KBM-7 (cell line): ENCODE measurements at regions not wholly inside any gene's neighbourhood (a gene's known extent, or its start where the extent isn't known, plus 50 kb on each side); places are given as distances from the start of the nearest gene placed in this dataset.
"Not testable (repeated sequence)": the region's sequence is repeated elsewhere in the genome, so short reads cannot be mapped to it uniquely, and the experiment has no call there.

ENCODE experiments used
- DNase-seq: peaks from one replicate; pipeline ENCODE4 v3.0.0-alpha.2; 2015
- in situ Hi-C: fragments of 300-500 bp; cut with MboI; formaldehyde crosslinking; loops from 2 replicates; pipeline ENCODE4 v1.14.3; 2020; ENCODE audit warnings: low sequenced_read_pairs, low pct_unique_long_range_greater_than_20kb, mixed read lengths

GRCh38 chr10:9850415-9850814, 1167.3 kb upstream of the CELF2 start:
- no peak for DNase-seq
- in situ Hi-C loops: no loop called here

GRCh38 chr10:9851808-9852207, 1165.9 kb upstream of the CELF2 start:
- in situ Hi-C loops: no loop called here
- no peak for DNase-seq

GRCh38 chr10:9853405-9854355, 1164.0 kb upstream of the CELF2 start:
- in situ Hi-C loops: no loop called here
- DNase-seq: no peak

- DNase-seq, in situ Hi-C loops: not testable (repeated sequence)
Observed at GRCh38 chr10:9855451-9855850, 1162.2 kb upstream of the CELF2 start.

- in situ Hi-C loops: no loop called here
- no peak for DNase-seq
Observed at GRCh38 chr10:9858816-9859215, 1158.9 kb upstream of the CELF2 start.

GRCh38 chr10:9860045-9860444, 1157.6 kb upstream of the CELF2 start:
- DNase-seq: no peak
- in situ Hi-C loops: no loop called here

GRCh38 chr10:9863559-9864121, 1154.0 kb upstream of the CELF2 start:
- in situ Hi-C loops: no loop called here
- DNase-seq: no peak

- in situ Hi-C loops: no loop called here
- DNase-seq: no peak
Observed at GRCh38 chr10:9868499-9868898, 1149.2 kb upstream of the CELF2 start.

GRCh38 chr10:9869205-9869604, 1148.5 kb upstream of the CELF2 start:
- in situ Hi-C loops: no loop called here

GRCh38 chr10:9869606-9870176, 1148.0 kb upstream of the CELF2 start:
- in situ Hi-C loops: no loop called here
- no peak for DNase-seq

More at GRCh38 chr10:9869205-9869604, 1148.5 kb upstream of the CELF2 start:
- DNase-seq: peak; percentile 8

- in situ Hi-C loops: no loop called here
- DNase-seq: no peak
Observed at GRCh38 chr10:9875353-9875752, 1142.3 kb upstream of the CELF2 start.

GRCh38 chr10:9877978-9878377, 1139.7 kb upstream of the CELF2 start:
- DNase-seq: no peak
- in situ Hi-C loops: no loop called here

GRCh38 chr10:9878383-9878782, 1139.3 kb upstream of the CELF2 start:
- no peak for DNase-seq
- in situ Hi-C loops: no loop called here

- in situ Hi-C loops: no loop called here
- DNase-seq: peak; percentile 43
Observed at GRCh38 chr10:9885761-9886160, 1131.9 kb upstream of the CELF2 start.

GRCh38 chr10:9886772-9887171, 1130.9 kb upstream of the CELF2 start:
- in situ Hi-C loops: no loop called here
- no peak for DNase-seq

- in situ Hi-C loops: no loop called here
- no peak for DNase-seq
Observed at GRCh38 chr10:9895453-9895852, 1122.2 kb upstream of the CELF2 start.

- in situ Hi-C loops: no loop called here
- no peak for DNase-seq
Observed at GRCh38 chr10:9895981-9896380, 1121.7 kb upstream of the CELF2 start.

GRCh38 chr10:9898633-9899395, 1118.9 kb upstream of the CELF2 start:
- in situ Hi-C loops: no loop called here

GRCh38 chr10:9900751-9901150, 1116.9 kb upstream of the CELF2 start:
- in situ Hi-C loops: no loop called here
- DNase-seq: no peak

More at GRCh38 chr10:9898633-9899395, 1118.9 kb upstream of the CELF2 start:
- DNase-seq: no peak

- no peak for DNase-seq
- in situ Hi-C loops: no loop called here
Observed at GRCh38 chr10:9901971-9902370, 1115.7 kb upstream of the CELF2 start.
